ENCODE measurements at regions not wholly inside any gene's neighbourhood (a gene's known extent, or its start where the extent isn't known, plus 50 kb on each side); places are given as distances from the start of the nearest gene placed in this dataset.

- TF ChIP-seq GRHL2 (CRISPR knock-in tag; IDR thresholded peaks at IDR 0.05; ENCODE audit: insufficient replicate concordance, severe bottlenecking) (no peak), ZSCAN18 (CRISPR knock-in tag; IDR thresholded peaks at IDR 0.05) (no peak), NR1H2 (CRISPR knock-in tag; IDR thresholded peaks at IDR 0.05) (no peak), HMGA2 (CRISPR knock-in tag; IDR thresholded peaks at IDR 0.05) (no peak), PREB (CRISPR knock-in tag; IDR thresholded peaks at IDR 0.05; ENCODE audit: borderline replicate concordance) (no peak), CTCF (IDR thresholded peaks at IDR 0.05) (no peak), CREB1 (CRISPR knock-in tag; IDR thresholded peaks at IDR 0.05) (no peak), ZNF138 (CRISPR knock-in tag; conservative IDR thresholded peaks at IDR 0.05) (no peak)
- TF ChIP-seq, protein P1, sequence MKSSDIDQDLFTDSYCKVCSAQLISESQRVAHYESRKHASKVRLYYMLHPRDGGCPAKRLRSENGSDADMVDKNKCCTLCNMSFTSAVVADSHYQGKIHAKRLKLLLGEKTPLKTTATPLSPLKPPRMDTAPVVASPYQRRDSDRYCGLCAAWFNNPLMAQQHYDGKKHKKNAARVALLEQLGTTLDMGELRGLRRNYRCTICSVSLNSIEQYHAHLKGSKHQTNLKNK (CRISPR knock-in tag; IDR thresholded peaks at IDR 0.05) = no peak
- TF ChIP-seq, protein P2, sequence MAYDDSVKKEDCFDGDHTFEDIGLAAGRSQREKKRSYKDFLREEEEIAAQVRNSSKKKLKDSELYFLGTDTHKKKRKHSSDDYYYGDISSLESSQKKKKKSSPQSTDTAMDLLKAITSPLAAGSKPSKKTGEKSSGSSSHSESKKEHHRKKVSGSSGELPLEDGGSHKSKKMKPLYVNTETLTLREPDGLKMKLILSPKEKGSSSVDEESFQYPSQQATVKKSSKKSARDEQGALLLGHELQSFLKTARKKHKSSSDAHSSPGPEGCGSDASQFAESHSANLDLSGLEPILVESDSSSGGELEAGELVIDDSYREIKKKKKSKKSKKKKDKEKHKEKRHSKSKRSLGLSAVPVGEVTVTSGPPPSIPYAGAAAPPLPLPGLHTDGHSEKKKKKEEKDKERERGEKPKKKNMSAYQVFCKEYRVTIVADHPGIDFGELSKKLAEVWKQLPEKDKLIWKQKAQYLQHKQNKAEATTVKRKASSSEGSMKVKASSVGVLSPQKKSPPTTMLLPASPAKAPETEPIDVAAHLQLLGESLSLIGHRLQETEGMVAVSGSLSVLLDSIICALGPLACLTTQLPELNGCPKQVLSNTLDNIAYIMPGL (CRISPR knock-in tag; IDR thresholded peaks at IDR 0.05) = no peak
These were observed 163.2 kb upstream of the PALMD start (continued) for GRCh38 chr1:99482750-99483149.

- Mint-ChIP-seq H3K36me3 (no peaks in the 10 kb centered on the region), H3K27me3 (ENCODE audit: low read depth) (no peaks in the 10 kb centered on the region), H3K9me3 (no peaks in the 10 kb centered on the region), H3K4me3 (no peak overlapping the region), H3K27ac (no peak overlapping the region), H3K4me1 (peaks cover 14% of the 10 kb centered on the region)
- CTCF ChIA-PET = no interaction called here
- TF ChIP-seq GABPB1 (CRISPR knock-in tag; IDR thresholded peaks at IDR 0.05) (no peak), JUN (CRISPR knock-in tag; IDR thresholded peaks at IDR 0.05) (no peak), ZNF423 (CRISPR knock-in tag; IDR thresholded peaks at IDR 0.05) (no peak), NR2C2 (CRISPR knock-in tag; IDR thresholded peaks at IDR 0.05) (no peak), PRDM15 (CRISPR knock-in tag; IDR thresholded peaks at IDR 0.05) (no peak)
- DNase-seq (ENCODE audit: low spot score) (no peak), ATAC-seq (no peak)
- POLR2A ChIA-PET = no interaction called here
These were observed 155.9 kb upstream of the PALMD start for GRCh38 chr1:99490031-99490430.

Data from WTC11 (cell line).